GM19467 (cell line): ENCODE measurements at regions not wholly inside any gene's neighbourhood (a gene's known extent, or its start where the extent isn't known, plus 50 kb on each side); places are given as distances from the start of the nearest gene placed in this dataset.

Experiments
- ATAC-seq: cut with Tn5 transposase; IDR thresholded peaks from one replicate; pipeline ENCODE4 v1.9.1; 2021; ENCODE audit warnings: mild to moderate bottlenecking, moderate library complexity; ENCODE audit not compliant: unreplicated experiment

GRCh38 chr18:32544088-32544487, 73.4 kb upstream of the GAREM1 start:
- no peak for ATAC-seq

- no peak for ATAC-seq
Measured at GRCh38 chr18:32542221-32542798, 71.6 kb upstream of the GAREM1 start.

- ATAC-seq = peak; percentile 96
Measured at GRCh38 chr18:32530947-32531651, 60.4 kb upstream of the GAREM1 start.

DNA sequence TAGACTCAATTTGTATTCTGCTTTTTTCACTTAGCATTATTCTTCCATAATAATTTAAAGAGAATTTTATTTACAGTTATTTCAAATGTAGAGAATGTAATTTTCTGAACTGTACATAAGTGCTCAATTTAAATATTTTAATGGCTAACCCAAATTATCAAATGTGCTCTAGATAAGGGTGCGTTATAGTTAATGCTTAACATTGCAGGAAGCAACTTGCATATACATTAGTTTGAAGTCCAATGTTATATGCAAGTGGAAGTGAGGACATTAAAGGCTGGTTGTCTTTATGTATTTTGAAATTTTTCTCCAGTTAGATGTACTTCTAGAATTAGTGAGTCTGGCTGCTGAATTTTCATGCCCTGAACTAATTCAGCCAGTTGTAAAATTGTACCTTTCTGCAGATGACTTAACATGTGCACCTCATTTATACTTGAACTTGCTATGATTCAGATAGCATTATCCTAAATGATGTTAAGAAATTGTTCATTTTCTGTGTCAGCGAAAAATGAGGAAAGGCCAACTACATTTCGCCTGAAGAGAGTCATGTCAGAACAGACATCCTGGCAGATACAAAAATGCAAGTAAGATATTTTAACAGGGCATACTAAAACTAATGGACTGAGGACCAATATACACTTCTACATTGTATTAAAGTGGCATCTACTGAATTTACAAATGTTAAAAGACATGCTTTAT, 59.2 kb upstream of the GAREM1 start:
- ATAC-seq = no peak

DNA sequence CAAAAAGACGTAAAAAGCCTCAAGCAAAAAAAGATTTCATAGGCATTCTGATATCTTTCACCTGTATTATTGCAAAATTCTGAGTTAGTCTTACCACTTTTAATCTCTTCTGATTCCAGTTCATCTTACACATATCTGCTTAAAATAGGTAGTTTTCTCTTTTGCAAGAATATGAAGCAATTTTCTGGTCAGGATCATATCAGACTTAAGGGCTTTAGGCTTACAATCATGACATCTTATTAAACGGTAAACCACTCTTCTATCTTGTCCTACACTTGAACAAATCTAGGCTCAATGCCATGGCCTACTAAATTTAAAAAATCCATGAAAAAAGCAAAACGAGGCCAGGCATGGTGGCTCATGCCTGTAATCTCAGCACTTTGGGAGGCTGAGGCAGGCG, 50.1 kb upstream of the GAREM1 start:
- ATAC-seq = no peak
